Nephron progenitor cell (in vitro differentiated cells): ENCODE measurements at regions not wholly inside any gene's neighbourhood (a gene's known extent, or its start where the extent isn't known, plus 50 kb on each side); places are given as distances from the start of the nearest gene placed in this dataset.
A peak's percentile ranks its signal among the peaks of the same experiment; 100 is the strongest.

Experiments
- DNase-seq: peaks from one replicate; pipeline ENCODE4 v3.0.0; 2021
- H3K27ac Mint-ChIP-seq: 2 replicates; pipeline ENCODE4 v1.8.0; 2021; ENCODE audit warnings: mild to moderate bottlenecking, moderate library complexity, mixed read lengths
- H3K27me3 Mint-ChIP-seq: 2 replicates; pipeline ENCODE4 v1.8.0; 2021; ENCODE audit warnings: mild to moderate bottlenecking, low read depth, mixed read lengths; ENCODE audit not compliant: poor library complexity
- H3K36me3 Mint-ChIP-seq: 2 replicates; pipeline ENCODE4 v1.8.0; 2021; ENCODE audit warnings: low read depth, mixed read lengths
- H3K4me1 Mint-ChIP-seq: 2 replicates; pipeline ENCODE4 v1.8.0; 2021; ENCODE audit warnings: mixed read lengths
- H3K4me3 Mint-ChIP-seq: 2 replicates; pipeline ENCODE4 v1.8.0; 2021; ENCODE audit warnings: mild to moderate bottlenecking, moderate library complexity, mixed read lengths
- H3K9me3 Mint-ChIP-seq: 2 replicates; pipeline ENCODE4 v1.8.0; 2021; ENCODE audit warnings: mild to moderate bottlenecking, moderate library complexity, mixed read lengths
- TF ChIP-seq, protein P1 (sequence below): fragments of 200-600 bp; sonication (generic); IDR thresholded peaks from 2 replicates; pipeline ENCODE4 v1.5.0; 2021; ENCODE audit warnings: antibody characterized with exemption

DNA sequence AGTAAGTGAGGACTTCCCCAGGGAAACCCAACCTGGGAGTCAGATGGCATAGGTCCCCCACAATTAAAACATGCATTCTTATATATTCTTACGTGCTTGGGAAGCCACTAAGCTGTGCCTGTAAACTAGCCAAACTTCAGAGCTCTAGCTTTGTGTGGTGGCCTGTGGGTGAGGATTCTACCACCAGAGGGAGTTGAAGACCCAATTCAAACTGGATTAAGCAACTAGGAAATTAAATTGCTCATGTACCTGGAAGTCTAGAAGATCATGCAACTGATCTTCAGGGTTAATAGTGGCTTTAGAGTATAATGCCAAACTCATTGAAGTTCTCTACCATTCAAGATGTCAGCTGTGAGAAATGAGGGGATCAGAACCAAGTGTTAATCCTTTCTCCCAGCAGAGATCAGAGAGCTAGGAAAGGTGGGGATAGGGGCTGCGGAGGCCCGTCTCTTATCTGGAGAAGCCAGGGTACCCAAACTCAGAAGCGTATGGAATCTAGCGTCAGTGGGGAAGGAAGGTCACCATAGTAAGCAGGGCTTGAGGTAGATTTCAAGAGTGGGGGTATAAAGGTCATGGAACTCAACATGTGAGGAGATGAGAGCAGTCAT, 53.2 kb upstream of the CCDC85A start:
- TF ChIP-seq, protein P1, sequence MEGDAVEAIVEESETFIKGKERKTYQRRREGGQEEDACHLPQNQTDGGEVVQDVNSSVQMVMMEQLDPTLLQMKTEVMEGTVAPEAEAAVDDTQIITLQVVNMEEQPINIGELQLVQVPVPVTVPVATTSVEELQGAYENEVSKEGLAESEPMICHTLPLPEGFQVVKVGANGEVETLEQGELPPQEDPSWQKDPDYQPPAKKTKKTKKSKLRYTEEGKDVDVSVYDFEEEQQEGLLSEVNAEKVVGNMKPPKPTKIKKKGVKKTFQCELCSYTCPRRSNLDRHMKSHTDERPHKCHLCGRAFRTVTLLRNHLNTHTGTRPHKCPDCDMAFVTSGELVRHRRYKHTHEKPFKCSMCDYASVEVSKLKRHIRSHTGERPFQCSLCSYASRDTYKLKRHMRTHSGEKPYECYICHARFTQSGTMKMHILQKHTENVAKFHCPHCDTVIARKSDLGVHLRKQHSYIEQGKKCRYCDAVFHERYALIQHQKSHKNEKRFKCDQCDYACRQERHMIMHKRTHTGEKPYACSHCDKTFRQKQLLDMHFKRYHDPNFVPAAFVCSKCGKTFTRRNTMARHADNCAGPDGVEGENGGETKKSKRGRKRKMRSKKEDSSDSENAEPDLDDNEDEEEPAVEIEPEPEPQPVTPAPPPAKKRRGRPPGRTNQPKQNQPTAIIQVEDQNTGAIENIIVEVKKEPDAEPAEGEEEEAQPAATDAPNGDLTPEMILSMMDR, result peak; percentile 60
- H3K27me3 Mint-ChIP-seq, result peaks cover 3% of the 10 kb centered on the region
- H3K4me1 Mint-ChIP-seq, result peaks cover 39% of the 10 kb centered on the region
- H3K36me3 Mint-ChIP-seq, result no peaks in the 10 kb centered on the region
- no peaks in the 10 kb centered on the region for H3K9me3 Mint-ChIP-seq
- peak; percentile 27 for DNase-seq
- no peak overlapping the region for H3K4me3 Mint-ChIP-seq
- H3K27ac Mint-ChIP-seq, result no peak overlapping the region

DNA sequence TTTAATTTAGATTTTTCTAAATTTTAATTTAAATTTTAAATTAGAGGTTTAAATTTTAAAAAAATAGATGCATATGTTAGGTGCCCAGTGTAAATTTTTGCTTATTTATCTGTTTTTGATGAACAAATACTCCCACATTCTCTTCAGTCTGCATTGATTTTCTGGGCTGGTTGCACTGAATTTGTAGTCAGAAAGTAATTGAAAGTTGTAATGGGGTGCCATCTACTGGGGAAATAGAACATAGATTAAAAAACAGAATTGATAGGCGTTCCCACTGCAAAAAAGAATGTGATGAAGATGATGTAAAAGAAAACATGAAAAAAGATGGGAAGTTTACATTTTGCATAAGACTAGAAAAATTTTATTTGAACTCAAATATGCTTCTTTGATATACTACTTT, 51.7 kb upstream of the CCDC85A start:
- TF ChIP-seq, protein P1, result peak; percentile 64
- no peak overlapping the region for H3K27ac Mint-ChIP-seq
- H3K27me3 Mint-ChIP-seq, result peaks cover 6% of the 10 kb centered on the region
- H3K4me1 Mint-ChIP-seq, result peaks cover 34% of the 10 kb centered on the region
- peaks cover 9% of the 10 kb centered on the region for H3K9me3 Mint-ChIP-seq
- no peaks in the 10 kb centered on the region for H3K36me3 Mint-ChIP-seq
- H3K4me3 Mint-ChIP-seq, result no peak overlapping the region
- no peak for DNase-seq

DNA sequence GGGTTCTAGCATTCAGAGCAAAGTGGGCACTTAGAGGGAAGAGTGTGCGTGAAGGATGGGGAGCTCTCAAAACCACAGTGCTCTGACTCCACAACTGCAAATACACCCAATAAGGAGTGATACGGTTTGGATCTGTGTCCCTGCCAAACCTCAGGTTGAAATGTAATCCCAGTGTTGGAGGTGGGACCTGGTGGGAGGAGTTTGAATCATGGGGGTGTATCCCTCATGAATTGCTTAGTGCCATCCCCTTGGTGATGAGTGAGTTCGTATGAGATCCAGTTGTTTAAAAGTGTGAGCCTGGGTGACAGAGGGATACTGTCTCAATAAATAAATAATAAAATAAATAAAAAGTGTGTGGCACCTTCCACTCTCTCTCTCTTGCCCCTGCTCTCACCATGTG, 50.3 kb upstream of the CCDC85A start:
- no peak for DNase-seq
- Mint-ChIP-seq H3K27me3 (peaks cover 5% of the 10 kb centered on the region), H3K9me3 (peaks cover 11% of the 10 kb centered on the region), H3K4me3 (no peak overlapping the region), H3K4me1 (peaks cover 21% of the 10 kb centered on the region), H3K27ac (no peak overlapping the region), H3K36me3 (no peaks in the 10 kb centered on the region)
- TF ChIP-seq, protein P1, result no peak

DNA sequence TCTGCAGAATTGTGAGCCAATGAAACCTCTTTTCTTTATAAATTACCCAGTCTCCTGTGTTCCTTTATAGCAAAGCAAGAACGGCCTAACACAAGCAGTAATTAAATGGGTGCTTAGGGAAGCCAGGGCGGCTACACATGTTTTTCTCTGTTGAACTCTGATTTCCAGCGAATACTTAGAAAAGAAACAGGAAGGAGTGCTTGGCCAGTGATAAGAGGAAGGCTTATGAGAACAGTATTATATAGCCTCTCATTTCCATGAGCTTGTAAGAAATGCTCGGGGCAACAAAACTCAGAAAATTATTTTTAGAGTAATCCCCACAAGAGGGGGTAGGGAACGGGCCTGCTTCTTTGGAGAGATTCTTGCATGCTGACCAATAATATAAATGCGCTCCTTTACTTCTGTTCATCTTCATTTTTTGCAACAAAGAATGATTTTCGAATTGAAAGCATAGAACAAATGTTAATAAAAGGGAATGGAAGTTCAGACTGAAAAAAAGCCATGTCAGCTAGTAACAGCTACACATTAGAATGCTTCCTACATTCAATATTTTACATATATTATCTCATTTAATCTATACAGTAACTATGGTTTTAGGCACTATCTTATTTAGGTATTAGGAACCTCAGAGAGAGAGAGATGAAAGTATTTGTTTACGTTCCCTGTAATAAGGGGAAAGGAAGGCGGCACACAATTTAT, 49.7 kb upstream of the CCDC85A start:
- H3K9me3 Mint-ChIP-seq, result peaks cover 18% of the 10 kb centered on the region
- H3K4me1 Mint-ChIP-seq, result peaks cover 21% of the 10 kb centered on the region
- TF ChIP-seq, protein P1, result no peak
- DNase-seq, result no peak
- H3K36me3 Mint-ChIP-seq, result no peaks in the 10 kb centered on the region
- H3K27ac Mint-ChIP-seq, result no peak overlapping the region
- H3K4me3 Mint-ChIP-seq, result no peak overlapping the region
- peaks cover 7% of the 10 kb centered on the region for H3K27me3 Mint-ChIP-seq
